Caco-2 (cell line): ENCODE measurements at regions not wholly inside any gene's neighbourhood (a gene's known extent, or its start where the extent isn't known, plus 50 kb on each side); places are given as distances from the start of the nearest gene placed in this dataset.

Experiments
- BruUV-seq: library from RNA; stranded (reverse); fragments of 400-500 nt; replicated peaks from 2 replicates; lab custom pipeline; 2021; lab: Mats Ljungman, UMichigan
- CTCF ChIA-PET: fragments of 300-600 bp; sonication (Branson Sonifier 250); formaldehyde crosslinking; loops from one replicate; lab custom pipeline; 2022; ENCODE audit warnings: antibody characterized with exemption; lab: Charles Lee
- POLR2A ChIA-PET: fragments of 300-600 bp; sonication (Branson Sonifier 250); formaldehyde crosslinking; loops from one replicate; lab custom pipeline; 2022; ENCODE audit warnings: antibody characterized with exemption; lab: Charles Lee
- DNase-seq, 2 experiments: peaks; one replicate each; pipeline versions ENCODE4 v3.0.0 to v3.0.0-alpha.2; 2020 to 2022
- H3K27me3 ChIP-seq: replicated peaks from 2 replicates; pipeline ENCODE4 v1.6.0; 2011; ENCODE audit warnings: low read length; ENCODE audit not compliant: control insufficient read depth, insufficient read depth
- H3K36me3 ChIP-seq: 2 replicates; pipeline ENCODE4 v1.5.1; 2011; ENCODE audit warnings: low read length; ENCODE audit not compliant: control insufficient read depth, insufficient read depth
- H3K4me1 ChIP-seq: fragments of 250-450 bp; sonication (Bioruptor Pico); 2 replicates; pipeline ENCODE4 v1.5.1; 2020; ENCODE audit warnings: mild to moderate bottlenecking
- H3K4me3 ChIP-seq: 2 replicates; pipeline ENCODE4 v1.5.1; 2011; ENCODE audit warnings: low read depth, mild to moderate bottlenecking, control low read depth, low read length
- H3K9me3 ChIP-seq: fragments of 250-450 bp; sonication (Bioruptor Pico); 2 replicates; pipeline ENCODE4 v1.5.1; 2020; ENCODE audit warnings: mild to moderate bottlenecking, moderate library complexity
- H3K27ac Mint-ChIP-seq: one replicate; pipeline ENCODE4 v1.8.0; 2022; ENCODE audit warnings: mixed read lengths; ENCODE audit not compliant: unreplicated experiment
- H3K27me3 Mint-ChIP-seq: one replicate; pipeline ENCODE4 v1.8.0; 2022; ENCODE audit warnings: mixed read lengths; ENCODE audit not compliant: insufficient read depth, unreplicated experiment
- H3K36me3 Mint-ChIP-seq: one replicate; pipeline ENCODE4 v1.8.0; 2022; ENCODE audit warnings: mild to moderate bottlenecking, mixed read lengths; ENCODE audit not compliant: insufficient read depth, unreplicated experiment
- H3K4me1 Mint-ChIP-seq: one replicate; pipeline ENCODE4 v1.8.0; 2022; ENCODE audit warnings: low read depth, mixed read lengths; ENCODE audit not compliant: unreplicated experiment
- H3K4me3 Mint-ChIP-seq: one replicate; pipeline ENCODE4 v1.8.0; 2022; ENCODE audit warnings: mild to moderate bottlenecking, moderate library complexity, mixed read lengths; ENCODE audit not compliant: unreplicated experiment
- H3K9me3 Mint-ChIP-seq: one replicate; pipeline ENCODE4 v1.8.0; 2022; ENCODE audit warnings: mixed read lengths; ENCODE audit not compliant: unreplicated experiment
- intact Hi-C: fragments of 100-400 bp; cut with micrococcal nuclease; formaldehyde crosslinking; loops from one replicate; pipeline ENCODE4 v1.10.0; 2022; ENCODE audit not compliant: unreplicated experiment
- TF ChIP-seq, protein P1 (sequence below), 2 experiments: fragments of 200-600 bp in 1 of 2; IDR thresholded peaks; 1 replicate in 1 of 2; 2 replicates in 1 of 2; pipeline versions ENCODE4 v1.5.1 to v1.8.0; 2011 to 2022; ENCODE audit warnings: antibody characterized with exemption in 1 of 2, control low read depth in 1 of 2, inconsistent platforms in 1 of 2, low read depth in 1 of 2, low read length in 1 of 2, mild to moderate bottlenecking in 1 of 2, moderate library complexity in 1 of 2; ENCODE audit not compliant: insufficient read depth in 1 of 2, severe bottlenecking in 1 of 2, unreplicated experiment in 1 of 2

GRCh38 chr18:54503131-54503894, 87.7 kb upstream of the DYNAP start:
- TF ChIP-seq, protein P1, sequence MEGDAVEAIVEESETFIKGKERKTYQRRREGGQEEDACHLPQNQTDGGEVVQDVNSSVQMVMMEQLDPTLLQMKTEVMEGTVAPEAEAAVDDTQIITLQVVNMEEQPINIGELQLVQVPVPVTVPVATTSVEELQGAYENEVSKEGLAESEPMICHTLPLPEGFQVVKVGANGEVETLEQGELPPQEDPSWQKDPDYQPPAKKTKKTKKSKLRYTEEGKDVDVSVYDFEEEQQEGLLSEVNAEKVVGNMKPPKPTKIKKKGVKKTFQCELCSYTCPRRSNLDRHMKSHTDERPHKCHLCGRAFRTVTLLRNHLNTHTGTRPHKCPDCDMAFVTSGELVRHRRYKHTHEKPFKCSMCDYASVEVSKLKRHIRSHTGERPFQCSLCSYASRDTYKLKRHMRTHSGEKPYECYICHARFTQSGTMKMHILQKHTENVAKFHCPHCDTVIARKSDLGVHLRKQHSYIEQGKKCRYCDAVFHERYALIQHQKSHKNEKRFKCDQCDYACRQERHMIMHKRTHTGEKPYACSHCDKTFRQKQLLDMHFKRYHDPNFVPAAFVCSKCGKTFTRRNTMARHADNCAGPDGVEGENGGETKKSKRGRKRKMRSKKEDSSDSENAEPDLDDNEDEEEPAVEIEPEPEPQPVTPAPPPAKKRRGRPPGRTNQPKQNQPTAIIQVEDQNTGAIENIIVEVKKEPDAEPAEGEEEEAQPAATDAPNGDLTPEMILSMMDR (IDR thresholded peaks at IDR 0.05; ENCODE audit: insufficient read depth in 1 of 2, low read depth in 1 of 2, low read length in 1 of 2, severe bottlenecking in 1 of 2, unreplicated experiment in 1 of 2) = no peak

GRCh38 chr18:54506516-54507261, 84.4 kb upstream of the DYNAP start:
- BruUV-seq = no TSS peak
- ChIA-PET POLR2A (no interaction called here), CTCF (no interaction called here)

More at GRCh38 chr18:54503131-54503894, 87.7 kb upstream of the DYNAP start:
- Mint-ChIP-seq H3K9me3 (no peaks in the 10 kb centered on the region), H3K4me3 (no peak overlapping the region), H3K27ac (no peak overlapping the region), H3K36me3 (no peaks in the 10 kb centered on the region), H3K27me3 (no peaks in the 10 kb centered on the region), H3K4me1 (no peaks in the 10 kb centered on the region)
- no peak for DNase-seq
- no peak overlapping the region for H3K4me3 ChIP-seq
- no peaks in the 10 kb centered on the region for H3K9me3 ChIP-seq
- intact Hi-C loops = no loop called here
- no peaks in the 10 kb centered on the region for H3K4me1 ChIP-seq
- CTCF ChIA-PET = no interaction called here
- POLR2A ChIA-PET = no interaction called here
- H3K27me3 ChIP-seq = no peaks in the 10 kb centered on the region
- no TSS peak for BruUV-seq
- no peaks in the 10 kb centered on the region for H3K36me3 ChIP-seq

GRCh38 chr18:54509793-54510192, 81.3 kb upstream of the DYNAP start:
- no TSS peak for BruUV-seq
- Mint-ChIP-seq H3K4me3 (no peak overlapping the region), H3K9me3 (no peaks in the 10 kb centered on the region), H3K27ac (no peak overlapping the region), H3K27me3 (no peaks in the 10 kb centered on the region), H3K36me3 (no peaks in the 10 kb centered on the region), H3K4me1 (peaks cover 4% of the 10 kb centered on the region)
- CTCF ChIA-PET = no interaction called here
- Histone ChIP-seq H3K27me3 (no peaks in the 10 kb centered on the region), H3K4me1 (no peaks in the 10 kb centered on the region), H3K4me3 (no peak overlapping the region), H3K9me3 (no peaks in the 10 kb centered on the region), H3K36me3 (no peaks in the 10 kb centered on the region)
- POLR2A ChIA-PET = no interaction called here
- DNase-seq = no peak
- intact Hi-C loops = no loop called here
- TF ChIP-seq, protein P1 (IDR thresholded peaks at IDR 0.05; ENCODE audit: insufficient read depth in 1 of 2, low read depth in 1 of 2, low read length in 1 of 2, severe bottlenecking in 1 of 2, unreplicated experiment in 1 of 2) = no peak

More at GRCh38 chr18:54506516-54507261, 84.4 kb upstream of the DYNAP start:
- H3K9me3 ChIP-seq = no peaks in the 10 kb centered on the region
- Mint-ChIP-seq H3K27ac (no peak overlapping the region), H3K36me3 (no peaks in the 10 kb centered on the region), H3K27me3 (no peaks in the 10 kb centered on the region), H3K4me1 (no peaks in the 10 kb centered on the region), H3K9me3 (no peaks in the 10 kb centered on the region), H3K4me3 (no peak overlapping the region)
- intact Hi-C loops = no loop called here
- no peak for DNase-seq
- no peak overlapping the region for H3K4me3 ChIP-seq
- no peaks in the 10 kb centered on the region for H3K27me3 ChIP-seq
- H3K36me3 ChIP-seq = no peaks in the 10 kb centered on the region
- H3K4me1 ChIP-seq = no peaks in the 10 kb centered on the region
- TF ChIP-seq, protein P1 (IDR thresholded peaks at IDR 0.05; ENCODE audit: insufficient read depth in 1 of 2, low read depth in 1 of 2, low read length in 1 of 2, severe bottlenecking in 1 of 2, unreplicated experiment in 1 of 2) = no peak
